GM21619 (cell line): ENCODE measurements at regions not wholly inside any gene's neighbourhood (a gene's known extent, or its start where the extent isn't known, plus 50 kb on each side); places are given as distances from the start of the nearest gene placed in this dataset.
"Not testable (repeated sequence)": the region's sequence is repeated elsewhere in the genome, so short reads cannot be mapped to it uniquely, and the experiment has no call there.

Source experiments
- ATAC-seq: cut with Tn5 transposase; IDR thresholded peaks from one replicate; pipeline ENCODE4 v1.9.1; 2021; ENCODE audit not compliant: unreplicated experiment

DNA sequence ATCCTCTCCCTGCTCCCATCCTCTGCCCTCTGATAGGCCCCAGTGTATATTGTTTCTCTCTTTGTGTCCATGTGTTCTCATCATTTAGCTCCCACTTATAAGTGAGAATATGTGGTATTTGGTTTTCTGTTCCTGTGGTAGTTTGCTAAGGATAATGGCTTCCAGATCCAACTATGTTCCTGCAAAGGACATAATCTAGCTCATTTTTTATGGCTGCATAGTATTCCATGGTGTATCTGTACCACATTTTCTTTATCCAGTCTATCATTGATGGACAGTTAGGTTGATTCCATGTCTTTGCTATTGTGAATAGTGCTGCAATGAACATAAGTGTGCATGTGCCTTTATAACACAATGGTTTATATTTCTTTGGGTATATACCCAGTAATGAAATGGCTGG lies 57.8 kb upstream of the SMIM30 start:
- not testable (repeated sequence) for ATAC-seq

- no peak for ATAC-seq
These were observed 57.3 kb upstream of the SMIM30 start for GRCh38 chr7:113175525-113176104.

GRCh38 chr7:113172726-113173125 lies 54.4 kb upstream of the SMIM30 start:
- ATAC-seq, result no peak

DNA sequence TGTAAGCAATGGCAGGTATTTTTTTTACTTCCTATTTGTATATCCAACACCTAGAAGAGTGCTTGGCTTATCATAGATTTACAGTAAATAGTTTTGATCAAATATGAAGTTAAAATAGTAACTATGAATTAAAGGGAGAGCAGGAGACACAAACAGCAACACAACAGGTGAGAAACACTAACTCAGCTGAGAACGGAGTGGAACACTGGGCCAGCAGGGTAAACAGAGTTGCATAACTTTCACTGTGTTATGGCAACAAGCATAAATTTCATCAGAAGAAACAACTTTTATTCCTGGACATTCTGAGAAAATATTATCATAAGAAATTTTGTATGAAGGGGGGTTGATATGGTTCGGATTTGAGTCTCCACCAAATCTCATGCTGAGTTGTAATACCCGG lies 52.2 kb upstream of the SMIM30 start:
- no peak for ATAC-seq
